HFF-Myc (cell line): ENCODE measurements at regions not wholly inside any gene's neighbourhood (a gene's known extent, or its start where the extent isn't known, plus 50 kb on each side); places are given as distances from the start of the nearest gene placed in this dataset.

ENCODE experiments used
- DNase-seq: peaks from one replicate; pipeline ENCODE4 v3.0.0-alpha.2; 2011; ENCODE audit warnings: low read depth; ENCODE audit errors: extremely low read depth
- H3K4me3 ChIP-seq: replicated peaks from 2 replicates; pipeline ENCODE4 v1.5.1; 2011; ENCODE audit warnings: low read depth, mild to moderate bottlenecking, control low read depth, low read length
- TF ChIP-seq, protein P1 (sequence below): IDR thresholded peaks from 2 replicates; pipeline ENCODE4 v1.5.1; 2012; ENCODE audit warnings: mild to moderate bottlenecking, low read depth, low read length, control low read depth; ENCODE audit errors: missing control alignments

DNA sequence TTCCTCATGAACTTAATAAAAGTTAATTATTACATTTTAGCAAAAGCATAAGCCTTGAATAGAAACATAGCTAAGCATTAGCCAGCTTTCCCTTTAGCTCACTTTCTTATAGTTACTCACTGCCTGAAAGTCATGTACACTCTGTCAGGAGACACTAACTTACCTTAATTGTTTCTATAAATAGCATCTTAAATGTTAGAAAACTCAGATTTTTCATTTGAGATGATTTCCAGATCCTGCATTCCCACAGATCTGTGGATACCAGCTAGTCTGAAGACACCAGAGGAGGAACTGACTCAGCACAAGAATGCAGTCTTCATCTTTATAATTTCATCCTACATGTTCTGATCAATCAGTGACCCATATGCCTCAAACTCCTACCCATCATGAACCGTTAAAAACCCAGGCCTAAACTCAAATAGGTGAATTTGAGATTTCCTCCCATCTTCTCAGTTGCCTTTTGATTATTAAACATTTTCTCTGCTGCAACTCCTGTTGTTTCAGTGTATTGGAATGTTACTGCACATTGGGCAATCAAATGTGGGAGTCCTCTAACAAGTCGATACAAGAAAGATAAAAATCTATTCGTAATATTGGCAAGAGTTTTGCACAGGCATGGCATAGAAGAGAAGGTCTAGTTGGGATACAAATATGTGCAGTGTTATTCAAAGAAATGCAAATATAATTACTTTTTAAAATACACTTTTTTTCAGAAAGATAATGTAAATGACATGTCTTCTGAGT is 857.4 kb upstream of the CDH2 start:
- TF ChIP-seq, protein P1, sequence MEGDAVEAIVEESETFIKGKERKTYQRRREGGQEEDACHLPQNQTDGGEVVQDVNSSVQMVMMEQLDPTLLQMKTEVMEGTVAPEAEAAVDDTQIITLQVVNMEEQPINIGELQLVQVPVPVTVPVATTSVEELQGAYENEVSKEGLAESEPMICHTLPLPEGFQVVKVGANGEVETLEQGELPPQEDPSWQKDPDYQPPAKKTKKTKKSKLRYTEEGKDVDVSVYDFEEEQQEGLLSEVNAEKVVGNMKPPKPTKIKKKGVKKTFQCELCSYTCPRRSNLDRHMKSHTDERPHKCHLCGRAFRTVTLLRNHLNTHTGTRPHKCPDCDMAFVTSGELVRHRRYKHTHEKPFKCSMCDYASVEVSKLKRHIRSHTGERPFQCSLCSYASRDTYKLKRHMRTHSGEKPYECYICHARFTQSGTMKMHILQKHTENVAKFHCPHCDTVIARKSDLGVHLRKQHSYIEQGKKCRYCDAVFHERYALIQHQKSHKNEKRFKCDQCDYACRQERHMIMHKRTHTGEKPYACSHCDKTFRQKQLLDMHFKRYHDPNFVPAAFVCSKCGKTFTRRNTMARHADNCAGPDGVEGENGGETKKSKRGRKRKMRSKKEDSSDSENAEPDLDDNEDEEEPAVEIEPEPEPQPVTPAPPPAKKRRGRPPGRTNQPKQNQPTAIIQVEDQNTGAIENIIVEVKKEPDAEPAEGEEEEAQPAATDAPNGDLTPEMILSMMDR = no peak
- no peak overlapping the region for H3K4me3 ChIP-seq

DNA sequence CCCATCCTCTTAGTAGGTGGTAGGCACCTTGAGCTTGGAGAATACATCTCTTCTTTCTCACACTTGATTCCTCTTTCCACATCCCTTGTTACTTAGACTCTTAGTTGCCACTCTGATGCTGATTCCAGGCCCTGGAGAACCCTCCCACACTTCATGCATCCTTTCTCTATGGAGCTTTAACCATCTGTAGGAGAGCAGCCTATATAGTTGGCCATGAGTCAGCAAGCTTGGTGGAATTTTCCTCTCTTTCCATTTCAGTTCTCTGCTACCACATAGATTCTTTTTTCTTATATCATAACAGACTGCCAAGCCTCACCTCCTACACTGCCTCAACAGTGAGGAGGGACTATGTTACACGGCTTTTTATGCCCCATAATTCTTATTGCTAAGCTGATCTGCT is 851.6 kb upstream of the CDH2 start:
- DNase-seq = no peak
- TF ChIP-seq, protein P1 = no peak
- no peak overlapping the region for H3K4me3 ChIP-seq

More for the DNA sequence above, 857.4 kb upstream of the CDH2 start:
- DNase-seq = no peak

DNA sequence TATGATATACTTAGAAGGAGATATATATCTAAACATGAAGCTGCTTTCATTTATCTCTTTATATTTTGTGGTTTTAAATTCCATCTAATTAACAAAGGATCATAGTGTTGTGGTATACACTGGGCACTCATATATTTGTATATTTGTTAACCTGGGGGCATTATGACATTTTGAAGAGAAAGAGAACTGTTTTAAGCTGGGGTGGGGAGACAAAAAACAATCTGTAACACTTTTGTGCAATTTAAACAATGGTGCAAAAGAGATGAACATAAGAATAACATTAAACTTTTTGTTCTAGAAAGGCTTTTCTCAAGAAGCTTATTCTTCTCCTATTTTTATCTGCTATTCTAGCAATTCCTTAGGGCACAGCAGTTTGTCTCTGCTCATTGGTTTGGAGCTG is 842.0 kb upstream of the CDH2 start:
- no peak for DNase-seq
- no peak overlapping the region for H3K4me3 ChIP-seq
- TF ChIP-seq, protein P1 = no peak

DNA sequence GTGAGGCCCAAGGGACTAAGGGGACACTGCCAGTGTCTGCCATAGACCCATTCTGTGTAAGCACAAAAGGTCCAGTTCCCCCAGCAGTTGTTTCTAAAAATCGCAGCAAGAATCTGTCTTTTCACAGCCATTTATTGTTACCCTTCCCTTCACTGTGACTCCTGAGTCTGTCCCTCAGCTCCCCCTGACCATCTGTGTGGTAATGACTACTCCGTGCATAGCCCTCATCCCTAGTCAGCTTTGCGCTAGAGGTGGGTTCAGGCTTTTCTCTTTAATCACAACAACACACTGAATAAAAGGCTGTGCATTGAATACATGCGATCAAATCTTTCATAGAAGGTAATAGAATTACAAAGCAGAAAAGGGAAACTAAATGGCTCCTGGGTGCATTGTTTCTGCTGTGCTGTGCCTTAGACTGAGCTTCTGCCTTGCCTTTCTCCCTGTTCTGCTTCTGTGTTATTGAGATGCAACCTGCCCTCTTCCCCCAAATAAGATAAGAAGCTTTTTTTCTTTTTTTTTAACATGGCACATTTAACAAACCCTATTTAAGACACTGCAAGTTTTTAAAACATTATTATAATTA is 836.0 kb upstream of the CDH2 start:
- TF ChIP-seq, protein P1 = no peak
- no peak for DNase-seq
- H3K4me3 ChIP-seq = no peak overlapping the region

DNA sequence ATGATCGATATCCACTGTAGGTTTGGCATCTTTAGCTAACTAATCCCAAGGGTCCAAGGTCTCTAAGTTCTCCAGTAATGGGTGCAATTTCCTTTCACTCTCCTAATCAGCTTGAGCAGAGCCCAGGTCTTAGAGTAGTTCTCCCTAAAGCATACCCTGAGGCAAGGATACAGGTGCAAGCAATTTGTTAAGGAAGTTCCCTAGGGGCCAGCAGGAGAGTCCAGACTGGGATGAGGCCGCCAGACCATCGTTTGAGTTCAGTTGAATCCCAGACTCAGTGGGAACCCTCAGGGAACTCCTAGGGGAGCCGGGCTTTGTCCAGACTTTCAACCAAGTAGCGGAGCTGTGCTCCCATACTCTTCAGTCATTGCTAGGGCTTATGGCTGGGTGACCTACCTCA is 835.4 kb upstream of the CDH2 start:
- DNase-seq = no peak
- TF ChIP-seq, protein P1 = no peak
- no peak overlapping the region for H3K4me3 ChIP-seq

DNA sequence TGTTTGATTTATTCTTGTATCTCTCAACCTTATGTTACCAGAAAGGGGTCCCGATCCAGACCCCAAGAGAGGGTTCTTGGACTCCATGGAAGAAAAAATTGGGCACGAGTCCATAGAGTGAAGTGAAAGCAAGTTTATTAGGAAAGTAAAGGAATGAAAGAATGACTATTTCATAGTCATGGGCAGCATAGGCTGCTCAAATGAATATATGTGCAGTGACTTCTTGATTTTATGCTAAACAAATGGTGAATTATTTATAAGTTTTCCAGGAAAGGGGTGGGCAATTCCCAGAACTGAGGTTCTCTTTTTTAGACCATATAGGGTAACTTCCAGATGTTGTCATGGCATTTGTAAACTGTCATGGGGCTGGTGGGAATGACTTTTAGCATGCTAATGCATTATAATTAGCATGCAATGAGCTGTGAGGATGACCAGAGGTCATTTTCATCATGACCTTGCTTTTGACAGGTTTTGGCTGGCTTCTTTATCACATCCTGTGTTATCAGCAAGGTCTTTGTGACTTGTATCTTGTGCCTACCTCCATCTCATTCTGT is 832.4 kb upstream of the CDH2 start:
- DNase-seq = no peak
- TF ChIP-seq, protein P1 = no peak
- H3K4me3 ChIP-seq = no peak overlapping the region

DNA sequence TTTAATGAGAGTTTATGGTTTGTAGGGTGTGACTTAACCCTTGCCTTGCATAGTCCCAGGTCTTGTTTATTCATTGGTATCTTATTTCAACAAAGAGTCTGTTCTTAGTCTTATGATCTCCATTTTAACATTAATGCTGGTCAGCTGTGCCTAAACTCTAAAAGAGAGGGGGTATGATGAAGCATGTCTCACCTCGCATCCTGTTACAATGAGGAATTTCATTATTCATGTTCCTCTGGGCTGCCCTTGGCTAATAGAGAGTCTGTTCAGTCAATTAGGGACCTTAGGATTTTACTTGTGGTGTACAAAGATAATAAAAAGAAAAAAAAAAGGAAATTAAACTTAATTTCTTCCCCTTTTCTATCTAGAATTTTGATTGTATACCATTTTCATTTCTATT is 831.9 kb upstream of the CDH2 start:
- TF ChIP-seq, protein P1 = no peak
- H3K4me3 ChIP-seq = no peak overlapping the region
- no peak for DNase-seq
